Smooth muscle cell (in vitro differentiated cells): ENCODE measurements at regions not wholly inside any gene's neighbourhood (a gene's known extent, or its start where the extent isn't known, plus 50 kb on each side); places are given as distances from the start of the nearest gene placed in this dataset.
A peak's percentile ranks its signal among the peaks of the same experiment; 100 is the strongest.

Experiments
- DNase-seq: peaks from one replicate; lab custom pipeline; 2025; ENCODE audit not compliant: unreplicated experiment; lab: John Stamatoyannopoulos, UW
- H2AFZ ChIP-seq: fragments of 200-600 bp; sonication (generic); 2 replicates; pipeline ENCODE4 v1.6.0; 2016; ENCODE audit warnings: antibody characterized with exemption, low read depth, mild to moderate bottlenecking
- H3F3A ChIP-seq: fragments of 200-600 bp; sonication (generic); 2 replicates; pipeline ENCODE4 v1.6.0; 2017; ENCODE audit warnings: antibody characterized with exemption, low read depth
- H3K27ac ChIP-seq: fragments of 200-600 bp; sonication (generic); 2 replicates; pipeline ENCODE4 v1.5.1; 2016; ENCODE audit warnings: low read depth, mild to moderate bottlenecking
- H3K27me3 ChIP-seq: fragments of 200-600 bp; sonication (generic); 2 replicates; pipeline ENCODE4 v1.6.1; 2016; ENCODE audit warnings: low read depth, mild to moderate bottlenecking
- H3K36me3 ChIP-seq: fragments of 200-600 bp; sonication (generic); 2 replicates; pipeline ENCODE4 v1.5.1; 2016; ENCODE audit warnings: low read depth
- H3K4me1 ChIP-seq: fragments of 200-600 bp; sonication (generic); 2 replicates; pipeline ENCODE4 v1.5.1; 2016; ENCODE audit warnings: low read depth
- H3K4me2 ChIP-seq: fragments of 200-600 bp; sonication (generic); 2 replicates; pipeline ENCODE4 v1.6.0; 2016; ENCODE audit warnings: mild to moderate bottlenecking
- H3K4me3 ChIP-seq: fragments of 200-600 bp; sonication (generic); 2 replicates; pipeline ENCODE4 v1.5.1; 2016; ENCODE audit warnings: mild to moderate bottlenecking
- H3K79me2 ChIP-seq: fragments of 200-600 bp; sonication (generic); 2 replicates; pipeline ENCODE4 v1.6.0; 2016; ENCODE audit warnings: low read depth, mild to moderate bottlenecking
- H3K9ac ChIP-seq: fragments of 200-600 bp; sonication (generic); 2 replicates; pipeline ENCODE4 v1.6.0; 2016; ENCODE audit warnings: low read depth
- H3K9me3 ChIP-seq: fragments of 200-600 bp; sonication (generic); replicated peaks from 2 replicates; pipeline ENCODE4 v1.5.1; 2016; ENCODE audit warnings: low read depth
- H4K20me1 ChIP-seq: fragments of 200-600 bp; sonication (generic); 2 replicates; pipeline ENCODE4 v1.6.0; 2016; ENCODE audit warnings: low read depth
- WGBS: methylation state at CpG from one replicate; pipeline ENCODE4 v1.1.7; 2016; ENCODE audit warnings: low lambda C conversion rate; 5-methylcytosine and 5-hydroxymethylcytosine counted together
- TF ChIP-seq, protein P1 (sequence below): fragments of 200-600 bp; sonication (generic); IDR thresholded peaks from 2 replicates; pipeline ENCODE4 v1.5.1; 2017; ENCODE audit warnings: borderline replicate concordance, mild to moderate bottlenecking, antibody characterized with exemption; ENCODE audit not compliant: insufficient read depth, poor library complexity, severe bottlenecking

DNA sequence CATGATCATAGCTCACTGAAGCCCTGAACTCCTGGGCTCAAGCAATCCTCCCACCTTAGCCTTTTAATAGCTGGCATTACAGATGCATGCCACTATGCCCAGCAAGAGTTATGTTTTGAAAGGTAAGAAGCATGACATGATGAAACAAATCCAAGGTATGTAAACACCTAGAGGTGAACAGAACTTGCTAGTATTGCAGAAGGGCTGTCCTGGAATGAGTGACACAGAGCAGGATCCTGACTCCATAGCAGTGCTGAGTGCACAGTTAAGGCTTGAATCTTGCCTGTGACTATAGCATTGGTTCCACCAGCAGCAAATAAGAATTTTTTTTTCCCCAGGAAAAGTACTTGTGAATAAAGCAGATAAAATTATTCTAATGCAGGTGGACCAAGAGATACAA, 309.5 kb downstream of the PIK3C3 start:
- no peaks in the 10 kb centered on the region for H3K27me3 ChIP-seq
- H3K4me3 ChIP-seq, result no peak overlapping the region
- no peaks in the 10 kb centered on the region for H3F3A ChIP-seq
- DNase-seq, result no peak
- H3K36me3 ChIP-seq, result no peaks in the 10 kb centered on the region
- peaks cover 11% of the 10 kb centered on the region for H3K4me1 ChIP-seq
- H3K27ac ChIP-seq, result no peak overlapping the region
- H2AFZ ChIP-seq, result no peak overlapping the region
- no peaks in the 10 kb centered on the region for H4K20me1 ChIP-seq
- H3K4me2 ChIP-seq, result no peak overlapping the region
- TF ChIP-seq, protein P1, sequence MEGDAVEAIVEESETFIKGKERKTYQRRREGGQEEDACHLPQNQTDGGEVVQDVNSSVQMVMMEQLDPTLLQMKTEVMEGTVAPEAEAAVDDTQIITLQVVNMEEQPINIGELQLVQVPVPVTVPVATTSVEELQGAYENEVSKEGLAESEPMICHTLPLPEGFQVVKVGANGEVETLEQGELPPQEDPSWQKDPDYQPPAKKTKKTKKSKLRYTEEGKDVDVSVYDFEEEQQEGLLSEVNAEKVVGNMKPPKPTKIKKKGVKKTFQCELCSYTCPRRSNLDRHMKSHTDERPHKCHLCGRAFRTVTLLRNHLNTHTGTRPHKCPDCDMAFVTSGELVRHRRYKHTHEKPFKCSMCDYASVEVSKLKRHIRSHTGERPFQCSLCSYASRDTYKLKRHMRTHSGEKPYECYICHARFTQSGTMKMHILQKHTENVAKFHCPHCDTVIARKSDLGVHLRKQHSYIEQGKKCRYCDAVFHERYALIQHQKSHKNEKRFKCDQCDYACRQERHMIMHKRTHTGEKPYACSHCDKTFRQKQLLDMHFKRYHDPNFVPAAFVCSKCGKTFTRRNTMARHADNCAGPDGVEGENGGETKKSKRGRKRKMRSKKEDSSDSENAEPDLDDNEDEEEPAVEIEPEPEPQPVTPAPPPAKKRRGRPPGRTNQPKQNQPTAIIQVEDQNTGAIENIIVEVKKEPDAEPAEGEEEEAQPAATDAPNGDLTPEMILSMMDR, result no peak
- H3K9ac ChIP-seq, result no peak overlapping the region
- no peaks in the 10 kb centered on the region for H3K9me3 ChIP-seq
- no peaks in the 10 kb centered on the region for H3K79me2 ChIP-seq

DNA sequence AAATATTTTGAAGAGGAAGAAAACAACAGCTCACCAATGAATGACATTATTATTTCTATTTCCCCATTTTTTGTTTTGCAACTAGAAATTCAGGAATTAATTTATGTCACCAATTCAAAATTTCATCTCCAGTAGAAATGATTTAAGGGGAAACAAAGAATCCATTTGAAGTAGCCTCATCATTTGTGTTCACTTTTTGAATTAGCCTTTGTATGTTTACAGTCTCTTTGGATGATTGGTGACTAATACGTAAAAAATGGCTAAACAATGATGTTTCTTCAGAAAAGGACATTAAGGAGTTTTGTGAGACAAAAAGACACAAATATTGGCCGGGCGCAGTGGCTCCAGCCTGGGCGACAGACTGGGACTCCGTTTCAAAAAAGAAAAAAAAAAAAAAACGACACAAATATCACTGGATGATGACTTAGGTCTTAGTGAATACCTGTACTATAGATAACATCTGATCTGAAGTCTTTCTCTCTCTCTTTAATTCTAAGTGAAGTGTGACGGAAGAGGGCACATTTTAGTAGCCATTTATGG, 313.2 kb downstream of the PIK3C3 start:
- Histone ChIP-seq H3K4me3 (no peak overlapping the region), H3K36me3 (no peaks in the 10 kb centered on the region), H3K79me2 (no peaks in the 10 kb centered on the region), H3F3A (no peaks in the 10 kb centered on the region), H4K20me1 (no peaks in the 10 kb centered on the region), H3K4me2 (peak overlapping the region; percentile 26), H3K27ac (peak overlapping the region; percentile 17), H3K9ac (no peak overlapping the region), H2AFZ (no peak overlapping the region), H3K9me3 (no peaks in the 10 kb centered on the region), H3K4me1 (no peaks in the 10 kb centered on the region), H3K27me3 (no peaks in the 10 kb centered on the region)
- WGBS, result 66% methylated on average over 7 of the region's 7 CpGs
- no peak for DNase-seq
- TF ChIP-seq, protein P1, result no peak

DNA sequence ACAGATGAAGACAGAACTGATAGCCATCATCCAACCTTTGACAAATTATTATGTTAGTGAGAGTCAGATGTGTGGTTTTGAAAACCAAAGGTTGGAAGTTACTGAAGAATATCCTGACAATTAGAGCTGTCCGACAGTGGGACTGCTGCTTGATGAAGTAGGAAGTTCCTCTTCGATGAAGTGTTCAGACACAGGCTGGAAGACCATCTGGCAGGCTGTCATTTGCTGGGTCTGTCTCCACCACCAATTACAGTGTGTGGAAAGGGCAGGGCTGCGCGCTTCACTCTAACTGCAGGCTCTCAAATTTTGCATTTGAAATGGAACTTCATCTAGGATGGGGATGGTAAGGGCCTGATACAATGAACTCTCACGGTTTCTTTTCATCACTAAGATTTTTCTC, 313.8 kb downstream of the PIK3C3 start:
- H3K27ac ChIP-seq, result no peak overlapping the region

More for the DNA sequence above, 313.8 kb downstream of the PIK3C3 start:
- no peak for DNase-seq
- no peak overlapping the region for H3K4me3 ChIP-seq
- no peak overlapping the region for H3K4me2 ChIP-seq
- H3K4me1 ChIP-seq, result no peaks in the 10 kb centered on the region
- TF ChIP-seq, protein P1, result no peak
- H4K20me1 ChIP-seq, result no peaks in the 10 kb centered on the region
- WGBS, result 52% methylated on average over 5 of the region's 5 CpGs
- H3F3A ChIP-seq, result no peaks in the 10 kb centered on the region
- H3K79me2 ChIP-seq, result no peaks in the 10 kb centered on the region
- no peaks in the 10 kb centered on the region for H3K9me3 ChIP-seq
- H3K36me3 ChIP-seq, result no peaks in the 10 kb centered on the region
- H3K27me3 ChIP-seq, result no peaks in the 10 kb centered on the region
- no peak overlapping the region for H2AFZ ChIP-seq
- no peak overlapping the region for H3K9ac ChIP-seq
